ENCODE measurements at regions not wholly inside any gene's neighbourhood (a gene's known extent, or its start where the extent isn't known, plus 50 kb on each side); places are given as distances from the start of the nearest gene placed in this dataset.

DNA sequence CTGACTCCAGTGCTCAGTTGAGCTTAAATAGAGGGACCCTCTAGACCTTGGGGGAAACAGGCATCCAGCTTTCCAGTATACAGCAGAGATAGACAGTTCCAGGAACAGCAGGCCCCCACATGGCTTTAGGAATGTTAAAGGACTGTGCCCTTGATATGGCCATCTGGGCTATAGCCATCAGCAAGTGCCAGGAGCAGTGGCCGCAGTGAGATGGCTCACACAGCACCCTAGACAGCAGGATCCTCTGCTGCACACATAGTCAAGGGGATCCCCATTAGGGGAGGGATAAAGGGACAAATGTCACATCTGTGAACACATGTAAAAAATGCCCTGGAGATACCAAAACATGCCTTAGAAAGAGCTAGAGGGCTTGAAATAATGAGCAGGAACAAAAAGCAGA, 213.4 kb downstream of the PTH2R start:
- TF ChIP-seq POLR2AphosphoS5 (IDR thresholded peaks at IDR 0.05; ENCODE audit: low read depth, low read length) (no peak), SIN3A (IDR thresholded peaks at IDR 0.05; ENCODE audit: borderline replicate concordance, insufficient read depth, low read depth, low read length) (no peak), TCF7L2 (IDR thresholded peaks at IDR 0.05; ENCODE audit: low read depth, low read length) (no peak)
- TF ChIP-seq, protein P1, sequence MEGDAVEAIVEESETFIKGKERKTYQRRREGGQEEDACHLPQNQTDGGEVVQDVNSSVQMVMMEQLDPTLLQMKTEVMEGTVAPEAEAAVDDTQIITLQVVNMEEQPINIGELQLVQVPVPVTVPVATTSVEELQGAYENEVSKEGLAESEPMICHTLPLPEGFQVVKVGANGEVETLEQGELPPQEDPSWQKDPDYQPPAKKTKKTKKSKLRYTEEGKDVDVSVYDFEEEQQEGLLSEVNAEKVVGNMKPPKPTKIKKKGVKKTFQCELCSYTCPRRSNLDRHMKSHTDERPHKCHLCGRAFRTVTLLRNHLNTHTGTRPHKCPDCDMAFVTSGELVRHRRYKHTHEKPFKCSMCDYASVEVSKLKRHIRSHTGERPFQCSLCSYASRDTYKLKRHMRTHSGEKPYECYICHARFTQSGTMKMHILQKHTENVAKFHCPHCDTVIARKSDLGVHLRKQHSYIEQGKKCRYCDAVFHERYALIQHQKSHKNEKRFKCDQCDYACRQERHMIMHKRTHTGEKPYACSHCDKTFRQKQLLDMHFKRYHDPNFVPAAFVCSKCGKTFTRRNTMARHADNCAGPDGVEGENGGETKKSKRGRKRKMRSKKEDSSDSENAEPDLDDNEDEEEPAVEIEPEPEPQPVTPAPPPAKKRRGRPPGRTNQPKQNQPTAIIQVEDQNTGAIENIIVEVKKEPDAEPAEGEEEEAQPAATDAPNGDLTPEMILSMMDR (IDR thresholded peaks at IDR 0.05), result no peak
- TF ChIP-seq, protein P2, sequence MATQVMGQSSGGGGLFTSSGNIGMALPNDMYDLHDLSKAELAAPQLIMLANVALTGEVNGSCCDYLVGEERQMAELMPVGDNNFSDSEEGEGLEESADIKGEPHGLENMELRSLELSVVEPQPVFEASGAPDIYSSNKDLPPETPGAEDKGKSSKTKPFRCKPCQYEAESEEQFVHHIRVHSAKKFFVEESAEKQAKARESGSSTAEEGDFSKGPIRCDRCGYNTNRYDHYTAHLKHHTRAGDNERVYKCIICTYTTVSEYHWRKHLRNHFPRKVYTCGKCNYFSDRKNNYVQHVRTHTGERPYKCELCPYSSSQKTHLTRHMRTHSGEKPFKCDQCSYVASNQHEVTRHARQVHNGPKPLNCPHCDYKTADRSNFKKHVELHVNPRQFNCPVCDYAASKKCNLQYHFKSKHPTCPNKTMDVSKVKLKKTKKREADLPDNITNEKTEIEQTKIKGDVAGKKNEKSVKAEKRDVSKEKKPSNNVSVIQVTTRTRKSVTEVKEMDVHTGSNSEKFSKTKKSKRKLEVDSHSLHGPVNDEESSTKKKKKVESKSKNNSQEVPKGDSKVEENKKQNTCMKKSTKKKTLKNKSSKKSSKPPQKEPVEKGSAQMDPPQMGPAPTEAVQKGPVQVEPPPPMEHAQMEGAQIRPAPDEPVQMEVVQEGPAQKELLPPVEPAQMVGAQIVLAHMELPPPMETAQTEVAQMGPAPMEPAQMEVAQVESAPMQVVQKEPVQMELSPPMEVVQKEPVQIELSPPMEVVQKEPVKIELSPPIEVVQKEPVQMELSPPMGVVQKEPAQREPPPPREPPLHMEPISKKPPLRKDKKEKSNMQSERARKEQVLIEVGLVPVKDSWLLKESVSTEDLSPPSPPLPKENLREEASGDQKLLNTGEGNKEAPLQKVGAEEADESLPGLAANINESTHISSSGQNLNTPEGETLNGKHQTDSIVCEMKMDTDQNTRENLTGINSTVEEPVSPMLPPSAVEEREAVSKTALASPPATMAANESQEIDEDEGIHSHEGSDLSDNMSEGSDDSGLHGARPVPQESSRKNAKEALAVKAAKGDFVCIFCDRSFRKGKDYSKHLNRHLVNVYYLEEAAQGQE (IDR thresholded peaks at IDR 0.05; ENCODE audit: insufficient read depth in 1 of 2, low read depth in 2 of 2, low read length in 1 of 2), result no peak
